ENCODE measurements at regions not wholly inside any gene's neighbourhood (a gene's known extent, or its start where the extent isn't known, plus 50 kb on each side); places are given as distances from the start of the nearest gene placed in this dataset.
"Not testable (repeated sequence)": the region's sequence is repeated elsewhere in the genome, so short reads cannot be mapped to it uniquely, and the experiment has no call there.

DNA sequence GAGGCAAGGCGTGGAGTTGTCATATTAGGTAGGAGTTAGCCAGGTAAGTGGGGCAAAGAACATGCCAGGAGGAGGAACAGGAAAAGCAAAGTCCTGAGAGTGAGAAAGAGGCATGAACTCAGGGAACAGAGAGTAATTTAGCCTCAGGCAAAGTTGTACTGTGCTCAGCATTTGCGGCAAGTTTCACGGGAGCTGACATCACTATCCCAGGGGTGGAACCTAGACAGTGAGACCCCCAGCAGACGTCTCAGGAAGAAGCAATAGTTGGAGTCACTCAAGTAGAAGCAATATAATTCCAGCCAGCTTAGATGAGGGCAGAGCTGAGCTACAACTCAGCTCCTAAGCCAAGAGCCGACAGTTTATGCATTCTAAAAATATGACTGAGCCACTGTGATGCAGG is 426.0 kb upstream of the ISX start:
- POLR2A ChIA-PET, result no interaction called here
- H3K27me3 Mint-ChIP-seq, result peaks cover 4% of the 10 kb centered on the region

DNA sequence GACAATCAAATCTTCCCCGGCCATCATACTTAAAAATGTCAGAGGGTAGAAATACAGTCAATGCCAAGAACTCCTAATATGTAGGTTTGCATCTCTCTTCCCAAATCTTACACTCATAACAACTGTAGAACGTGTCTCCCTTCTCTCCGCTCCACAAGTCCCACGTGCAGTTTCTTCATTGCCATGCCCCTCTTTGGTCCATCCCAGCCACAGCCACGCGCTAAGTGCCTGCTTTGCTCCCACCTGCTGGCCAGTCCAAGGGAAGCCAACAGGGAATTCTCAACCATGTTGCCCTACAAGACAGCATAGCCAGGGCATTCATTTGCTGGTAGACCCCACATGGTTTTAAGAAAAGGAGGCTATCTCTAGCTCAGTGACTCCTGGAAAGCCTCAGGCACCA is 420.6 kb upstream of the ISX start:
- ATAC-seq (ENCODE audit: poor library complexity), result no peak
- Mint-ChIP-seq H3K9me3 (no peaks in the 10 kb centered on the region), H3K4me1 (ENCODE audit: low read depth) (no peaks in the 10 kb centered on the region), H3K4me3 (no peak overlapping the region), H3K27me3 (no peaks in the 10 kb centered on the region), H3K36me3 (ENCODE audit: low read depth) (no peaks in the 10 kb centered on the region), H3K27ac (no peak overlapping the region)
- CTCF ChIA-PET, result no interaction called here
- no peak for DNase-seq
- no peak overlapping the region for H3K4me3 ChIP-seq (ENCODE audit: low read length)
- H3K36me3 ChIP-seq (ENCODE audit: insufficient read depth, low read length), result no peaks in the 10 kb centered on the region
- H3K27ac ChIP-seq (ENCODE audit: low read depth in 1 of 2, low read length in 2 of 2), result no peak overlapping the region
- no peaks in the 10 kb centered on the region for H3K4me1 ChIP-seq (ENCODE audit: insufficient read depth, low read length)
- H3K9me3 ChIP-seq (ENCODE audit: control insufficient read depth in 1 of 2, insufficient read depth in 1 of 2, low read length in 2 of 2), result peaks cover 0 to 3% of the 10 kb centered on the region in 2 experiments
- TF ChIP-seq, protein P1, sequence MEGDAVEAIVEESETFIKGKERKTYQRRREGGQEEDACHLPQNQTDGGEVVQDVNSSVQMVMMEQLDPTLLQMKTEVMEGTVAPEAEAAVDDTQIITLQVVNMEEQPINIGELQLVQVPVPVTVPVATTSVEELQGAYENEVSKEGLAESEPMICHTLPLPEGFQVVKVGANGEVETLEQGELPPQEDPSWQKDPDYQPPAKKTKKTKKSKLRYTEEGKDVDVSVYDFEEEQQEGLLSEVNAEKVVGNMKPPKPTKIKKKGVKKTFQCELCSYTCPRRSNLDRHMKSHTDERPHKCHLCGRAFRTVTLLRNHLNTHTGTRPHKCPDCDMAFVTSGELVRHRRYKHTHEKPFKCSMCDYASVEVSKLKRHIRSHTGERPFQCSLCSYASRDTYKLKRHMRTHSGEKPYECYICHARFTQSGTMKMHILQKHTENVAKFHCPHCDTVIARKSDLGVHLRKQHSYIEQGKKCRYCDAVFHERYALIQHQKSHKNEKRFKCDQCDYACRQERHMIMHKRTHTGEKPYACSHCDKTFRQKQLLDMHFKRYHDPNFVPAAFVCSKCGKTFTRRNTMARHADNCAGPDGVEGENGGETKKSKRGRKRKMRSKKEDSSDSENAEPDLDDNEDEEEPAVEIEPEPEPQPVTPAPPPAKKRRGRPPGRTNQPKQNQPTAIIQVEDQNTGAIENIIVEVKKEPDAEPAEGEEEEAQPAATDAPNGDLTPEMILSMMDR (IDR thresholded peaks at IDR 0.05), result no peak
- no peaks in the 10 kb centered on the region for H3K27me3 ChIP-seq (ENCODE audit: control insufficient read depth in 1 of 2, insufficient read depth in 2 of 2, low read length in 2 of 2)
- intact Hi-C loops (cut with DNase I, micrococcal nuclease), result no loop called here
- POLR2A ChIA-PET, result no interaction called here

More for the DNA sequence above, 426.0 kb upstream of the ISX start:
- no peaks in the 10 kb centered on the region for H3K27me3 ChIP-seq (ENCODE audit: control insufficient read depth in 1 of 2, insufficient read depth in 2 of 2, low read length in 2 of 2)
- no peaks in the 10 kb centered on the region for H3K9me3 ChIP-seq (ENCODE audit: control insufficient read depth in 1 of 2, insufficient read depth in 1 of 2, low read length in 2 of 2)
- ATAC-seq (ENCODE audit: poor library complexity) (no peak), DNase-seq (no peak)
- CTCF ChIA-PET, result no interaction called here
- intact Hi-C loops (cut with DNase I, micrococcal nuclease), result no loop called here
- H3K27ac ChIP-seq (ENCODE audit: low read depth in 1 of 2, low read length in 2 of 2), result no peak overlapping the region
- Mint-ChIP-seq H3K4me1 (ENCODE audit: low read depth) (no peaks in the 10 kb centered on the region), H3K36me3 (ENCODE audit: low read depth) (no peaks in the 10 kb centered on the region), H3K27ac (no peak overlapping the region), H3K9me3 (no peaks in the 10 kb centered on the region), H3K4me3 (no peak overlapping the region)
- TF ChIP-seq, protein P1 (IDR thresholded peaks at IDR 0.05), result no peak
- no peak overlapping the region for H3K4me3 ChIP-seq (ENCODE audit: low read length)
- no peaks in the 10 kb centered on the region for H3K4me1 ChIP-seq (ENCODE audit: insufficient read depth, low read length)
- no peaks in the 10 kb centered on the region for H3K36me3 ChIP-seq (ENCODE audit: insufficient read depth, low read length)

DNA sequence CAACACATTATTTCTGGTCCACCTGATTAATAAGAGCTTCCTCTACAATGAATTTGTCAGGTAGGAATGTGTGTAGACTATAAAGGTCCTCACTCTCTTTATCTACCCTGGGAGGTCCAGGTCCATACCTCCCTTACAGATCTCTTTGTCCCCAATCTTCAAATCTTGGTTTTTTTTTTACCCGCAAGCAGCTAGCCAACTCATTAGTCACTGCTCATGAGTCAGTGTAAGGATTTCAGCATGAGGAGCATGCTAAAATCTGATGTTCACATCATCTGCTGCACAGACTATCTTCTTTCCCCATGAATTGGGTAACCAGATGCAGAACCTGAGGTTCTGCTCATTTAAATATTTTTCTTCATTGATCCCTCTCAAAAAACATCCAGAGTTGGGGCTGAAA is 397.0 kb upstream of the ISX start:
- CTCF ChIA-PET, result no interaction called here
- H3K4me3 Mint-ChIP-seq, result no peak overlapping the region
- no peak overlapping the region for H3K27ac ChIP-seq (ENCODE audit: low read depth in 1 of 2, low read length in 2 of 2)
- H3K9me3 Mint-ChIP-seq, result peaks cover 3% of the 10 kb centered on the region
- no peak overlapping the region for H3K4me3 ChIP-seq (ENCODE audit: low read length)
- intact Hi-C loops (cut with DNase I, micrococcal nuclease), result no loop called here
- H3K36me3 ChIP-seq (ENCODE audit: insufficient read depth, low read length), result no peaks in the 10 kb centered on the region
- DNase-seq (no peak), ATAC-seq (ENCODE audit: poor library complexity) (no peak)
- H3K4me1 Mint-ChIP-seq (ENCODE audit: low read depth), result no peaks in the 10 kb centered on the region
- POLR2A ChIA-PET, result no interaction called here
- H3K4me1 ChIP-seq (ENCODE audit: insufficient read depth, low read length), result no peaks in the 10 kb centered on the region
- H3K27me3 ChIP-seq (ENCODE audit: control insufficient read depth in 1 of 2, insufficient read depth in 2 of 2, low read length in 2 of 2), result no peaks in the 10 kb centered on the region
- H3K9me3 ChIP-seq (ENCODE audit: control insufficient read depth in 1 of 2, insufficient read depth in 1 of 2, low read length in 2 of 2), result no peaks in the 10 kb centered on the region
- TF ChIP-seq, protein P1 (IDR thresholded peaks at IDR 0.05), result no peak
- H3K27ac Mint-ChIP-seq, result no peak overlapping the region
- H3K36me3 Mint-ChIP-seq (ENCODE audit: low read depth), result no peaks in the 10 kb centered on the region
- H3K27me3 Mint-ChIP-seq, result peaks cover 14% of the 10 kb centered on the region

DNA sequence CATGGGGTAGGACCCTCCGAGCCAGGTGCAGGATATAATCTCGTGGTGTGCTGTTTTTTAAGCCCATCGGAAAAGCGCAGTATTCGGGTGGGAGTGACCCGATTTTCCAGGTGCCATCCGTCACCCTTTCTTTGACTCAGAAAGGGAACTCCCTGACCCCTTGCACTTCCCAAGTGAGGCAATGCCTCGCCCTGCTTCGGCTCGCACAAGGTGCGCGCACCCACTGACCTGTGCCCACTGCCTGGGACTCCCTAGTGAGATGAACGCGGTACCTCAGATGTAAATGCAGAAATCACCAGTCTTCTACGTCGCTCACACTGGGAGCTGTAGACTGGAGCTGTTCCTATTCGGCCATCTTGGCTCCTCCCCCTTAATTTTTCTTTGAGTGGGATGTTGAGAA is 382.9 kb upstream of the ISX start:
- H3K27ac Mint-ChIP-seq; H3K27ac ChIP-seq (ENCODE audit: low read depth in 1 of 2, low read length in 2 of 2); DNase-seq; H3K4me1 ChIP-seq (ENCODE audit: insufficient read depth, low read length); H3K9me3 ChIP-seq (ENCODE audit: control insufficient read depth in 1 of 2, insufficient read depth in 1 of 2, low read length in 2 of 2); ATAC-seq (ENCODE audit: poor library complexity); H3K27me3 ChIP-seq (ENCODE audit: control insufficient read depth in 1 of 2, insufficient read depth in 2 of 2, low read length in 2 of 2); intact Hi-C loops (cut with DNase I, micrococcal nuclease); H3K4me3 ChIP-seq (ENCODE audit: low read length); H3K36me3 ChIP-seq (ENCODE audit: insufficient read depth, low read length); H3K4me3 Mint-ChIP-seq; POLR2A ChIA-PET; H3K27me3 Mint-ChIP-seq; CTCF ChIA-PET; H3K36me3 Mint-ChIP-seq (ENCODE audit: low read depth); H3K4me1 Mint-ChIP-seq (ENCODE audit: low read depth); H3K9me3 Mint-ChIP-seq: not testable (repeated sequence)

DNA sequence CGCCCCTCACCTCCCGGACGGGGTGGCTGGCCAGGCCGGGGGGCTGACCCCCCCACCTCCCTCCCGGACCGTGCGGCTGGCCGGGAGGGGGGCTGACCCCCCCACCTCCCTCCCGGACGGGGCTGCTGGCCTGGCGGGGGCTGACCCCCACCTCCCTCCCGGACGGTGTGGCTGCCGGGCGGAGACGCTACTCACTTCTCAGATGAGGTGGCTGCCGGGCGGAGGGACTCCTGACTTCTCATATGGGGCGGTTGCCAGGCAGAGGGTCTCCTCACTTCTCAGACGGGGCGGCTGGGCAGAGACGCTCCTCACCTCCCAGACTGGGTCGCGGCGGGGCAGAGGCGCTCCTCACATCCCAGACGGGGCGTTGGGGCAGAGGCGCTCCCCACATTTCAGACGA is 381.7 kb upstream of the ISX start:
- H3K27ac Mint-ChIP-seq; H3K36me3 Mint-ChIP-seq (ENCODE audit: low read depth); H3K4me1 ChIP-seq (ENCODE audit: insufficient read depth, low read length); H3K4me1 Mint-ChIP-seq (ENCODE audit: low read depth); H3K27ac ChIP-seq (ENCODE audit: low read depth in 1 of 2, low read length in 2 of 2); ATAC-seq (ENCODE audit: poor library complexity); H3K27me3 Mint-ChIP-seq; POLR2A ChIA-PET; CTCF ChIA-PET; intact Hi-C loops (cut with DNase I, micrococcal nuclease); H3K36me3 ChIP-seq (ENCODE audit: insufficient read depth, low read length); H3K4me3 ChIP-seq (ENCODE audit: low read length); H3K9me3 ChIP-seq (ENCODE audit: control insufficient read depth in 1 of 2, insufficient read depth in 1 of 2, low read length in 2 of 2); H3K4me3 Mint-ChIP-seq; DNase-seq; H3K27me3 ChIP-seq (ENCODE audit: control insufficient read depth in 1 of 2, insufficient read depth in 2 of 2, low read length in 2 of 2); H3K9me3 Mint-ChIP-seq: not testable (repeated sequence)
